ENCODE measurements at regions not wholly inside any gene's neighbourhood (a gene's known extent, or its start where the extent isn't known, plus 50 kb on each side); places are given as distances from the start of the nearest gene placed in this dataset.

DNA sequence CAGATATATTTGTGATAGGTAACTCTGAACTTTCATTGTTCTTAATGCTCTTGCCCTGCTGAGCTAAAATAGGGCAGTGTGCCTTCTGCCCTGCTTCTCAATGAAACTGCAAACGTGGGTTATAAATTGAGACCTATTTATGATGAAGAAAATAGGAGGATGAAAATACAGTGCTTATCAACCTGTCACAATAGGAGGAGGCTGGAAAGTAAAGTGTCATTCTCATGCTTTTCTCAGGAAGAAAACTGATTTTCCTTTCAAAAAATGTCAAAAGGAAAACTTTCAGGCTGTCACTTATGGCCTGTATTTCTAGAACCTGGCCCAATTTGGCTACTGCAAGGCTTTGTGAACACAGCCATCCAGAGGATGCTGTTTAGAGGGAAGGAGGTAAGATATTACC lies 130.3 kb upstream of the TUSC1 start:
- TF ChIP-seq, protein P1, sequence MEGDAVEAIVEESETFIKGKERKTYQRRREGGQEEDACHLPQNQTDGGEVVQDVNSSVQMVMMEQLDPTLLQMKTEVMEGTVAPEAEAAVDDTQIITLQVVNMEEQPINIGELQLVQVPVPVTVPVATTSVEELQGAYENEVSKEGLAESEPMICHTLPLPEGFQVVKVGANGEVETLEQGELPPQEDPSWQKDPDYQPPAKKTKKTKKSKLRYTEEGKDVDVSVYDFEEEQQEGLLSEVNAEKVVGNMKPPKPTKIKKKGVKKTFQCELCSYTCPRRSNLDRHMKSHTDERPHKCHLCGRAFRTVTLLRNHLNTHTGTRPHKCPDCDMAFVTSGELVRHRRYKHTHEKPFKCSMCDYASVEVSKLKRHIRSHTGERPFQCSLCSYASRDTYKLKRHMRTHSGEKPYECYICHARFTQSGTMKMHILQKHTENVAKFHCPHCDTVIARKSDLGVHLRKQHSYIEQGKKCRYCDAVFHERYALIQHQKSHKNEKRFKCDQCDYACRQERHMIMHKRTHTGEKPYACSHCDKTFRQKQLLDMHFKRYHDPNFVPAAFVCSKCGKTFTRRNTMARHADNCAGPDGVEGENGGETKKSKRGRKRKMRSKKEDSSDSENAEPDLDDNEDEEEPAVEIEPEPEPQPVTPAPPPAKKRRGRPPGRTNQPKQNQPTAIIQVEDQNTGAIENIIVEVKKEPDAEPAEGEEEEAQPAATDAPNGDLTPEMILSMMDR (conservative IDR thresholded peaks at IDR 0.05; ENCODE audit: low read depth, low read length), result no peak
- no peak for TF ChIP-seq EZH2 (IDR thresholded peaks at IDR 0.05; ENCODE audit: borderline replicate concordance, low read depth, low read length, poor library complexity, severe bottlenecking)

Data from A673 (cell line).